ENCODE measurements at regions not wholly inside any gene's neighbourhood (a gene's known extent, or its start where the extent isn't known, plus 50 kb on each side); places are given as distances from the start of the nearest gene placed in this dataset.

- DNase-seq = no peak
- TF ChIP-seq CTCF (IDR thresholded peaks at IDR 0.05) = no peak
- Mint-ChIP-seq H3K9me3 (peaks cover 38% of the 10 kb centered on the region), H3K4me1 (ENCODE audit: low read depth) (no peaks in the 10 kb centered on the region), H3K27ac (no peak overlapping the region), H3K27me3 (ENCODE audit: insufficient read depth) (peaks cover 2% of the 10 kb centered on the region; the same call in 1 of the 2 replicates), H3K36me3 (ENCODE audit: low read depth) (no peaks in the 10 kb centered on the region; the same call in 1 of the 2 replicates), H3K4me3 (no peak overlapping the region)
These were observed 317.5 kb upstream of the MOCS1 start for GRCh38 chr6:40251637-40252300.

GRCh38 chr6:40249935-40250334, 315.7 kb upstream of the MOCS1 start:
- Mint-ChIP-seq H3K27ac (no peak overlapping the region), H3K9me3 (peaks cover 38% of the 10 kb centered on the region), H3K36me3 (ENCODE audit: low read depth) (no peaks in the 10 kb centered on the region; the same call in 1 of the 2 replicates), H3K4me3 (no peak overlapping the region), H3K4me1 (ENCODE audit: low read depth) (no peaks in the 10 kb centered on the region), H3K27me3 (ENCODE audit: insufficient read depth) (peaks cover 2% of the 10 kb centered on the region; the same call in 1 of the 2 replicates)
- TF ChIP-seq CTCF (IDR thresholded peaks at IDR 0.05) = no peak
- no peak for DNase-seq

GRCh38 chr6:40247516-40248115, 313.4 kb upstream of the MOCS1 start:
- H3K27me3 Mint-ChIP-seq (ENCODE audit: insufficient read depth) = peaks cover 2% of the 10 kb centered on the region; the same call in 1 of the 2 replicates
- no peaks in the 10 kb centered on the region; the same call in 1 of the 2 replicates for H3K36me3 Mint-ChIP-seq (ENCODE audit: low read depth)
- H3K9me3 Mint-ChIP-seq = peaks cover 55% of the 10 kb centered on the region
- no peaks in the 10 kb centered on the region for H3K4me1 Mint-ChIP-seq (ENCODE audit: low read depth)
- H3K4me3 Mint-ChIP-seq = no peak overlapping the region
- no peak for DNase-seq
- no peak overlapping the region for H3K27ac Mint-ChIP-seq
- TF ChIP-seq CTCF (IDR thresholded peaks at IDR 0.05) = no peak

GRCh38 chr6:40244699-40245098, 310.4 kb upstream of the MOCS1 start:
- DNase-seq = no peak
- Mint-ChIP-seq H3K9me3 (peaks cover 43% of the 10 kb centered on the region), H3K4me1 (ENCODE audit: low read depth) (no peaks in the 10 kb centered on the region), H3K27ac (no peak overlapping the region), H3K27me3 (ENCODE audit: insufficient read depth) (peaks cover 2% of the 10 kb centered on the region; the same call in 1 of the 2 replicates), H3K36me3 (ENCODE audit: low read depth) (no peaks in the 10 kb centered on the region; the same call in 1 of the 2 replicates), H3K4me3 (no peak overlapping the region)
- TF ChIP-seq CTCF (IDR thresholded peaks at IDR 0.05) = no peak

GRCh38 chr6:40232698-40233097, 298.4 kb upstream of the MOCS1 start:
- Mint-ChIP-seq H3K27ac (no peak overlapping the region), H3K4me3 (no peak overlapping the region), H3K9me3 (peaks cover 64% of the 10 kb centered on the region), H3K27me3 (ENCODE audit: insufficient read depth) (no peaks in the 10 kb centered on the region), H3K4me1 (ENCODE audit: low read depth) (no peaks in the 10 kb centered on the region), H3K36me3 (ENCODE audit: low read depth) (no peaks in the 10 kb centered on the region)
- no peak for TF ChIP-seq CTCF (IDR thresholded peaks at IDR 0.05)
- DNase-seq = no peak
